Natural killer cell (primary cell): ENCODE measurements at regions not wholly inside any gene's neighbourhood (a gene's known extent, or its start where the extent isn't known, plus 50 kb on each side); places are given as distances from the start of the nearest gene placed in this dataset.

Experiments
- ATAC-seq, 3 donors: fragments of 150-1000 bp in 2 of 3; fragments of 200-7000 bp in 1 of 3; cut with Tn5 transposase; 1 replicate in 1 of 3; 2 replicates in 2 of 3; pipeline ENCODE4 v1.10.0; 2021; ENCODE audit warnings: mild to moderate bottlenecking in 2 of 3, moderate library complexity in 2 of 3
- DNase-seq, 2 donors: peaks; one replicate each; pipeline versions ENCODE4 v3.0.0 to v3.0.0-alpha.2; 2013 to 2021; ENCODE audit warnings: mixed read lengths in 1 of 2
- H3K27ac ChIP-seq: one replicate; pipeline ENCODE4 v1.5.1; 2013; ENCODE audit warnings: mild to moderate bottlenecking, low read length
- H3K27me3 ChIP-seq: one replicate; pipeline ENCODE4 v1.6.1; 2013; ENCODE audit warnings: low read length; ENCODE audit not compliant: control insufficient read depth, insufficient read depth
- H3K36me3 ChIP-seq: one replicate; pipeline ENCODE4 v1.6.1; 2013; ENCODE audit warnings: low read length; ENCODE audit not compliant: control insufficient read depth, insufficient read depth
- H3K4me1 ChIP-seq: one replicate; pipeline ENCODE4 v1.6.1; 2013; ENCODE audit warnings: low read length; ENCODE audit not compliant: control insufficient read depth, insufficient read depth
- H3K4me3 ChIP-seq: one replicate; pipeline ENCODE4 v1.5.1; 2013; ENCODE audit warnings: low read length
- H3K9me3 ChIP-seq: one replicate; pipeline ENCODE4 v1.6.1; 2013; ENCODE audit warnings: low read length; ENCODE audit not compliant: control insufficient read depth, insufficient read depth
- H3K27ac Mint-ChIP-seq, 2 donors: one replicate each; pipeline ENCODE4 v1.8.0; 2022; ENCODE audit warnings: mild to moderate bottlenecking in 2 of 2, mixed read lengths in 2 of 2, moderate library complexity in 1 of 2
- H3K27me3 Mint-ChIP-seq, 2 donors: one replicate each; pipeline ENCODE4 v1.8.0; 2022; ENCODE audit warnings: low read depth in 2 of 2, mixed read lengths in 2 of 2
- H3K36me3 Mint-ChIP-seq: one replicate; pipeline ENCODE4 v1.8.0; 2022; ENCODE audit warnings: mixed read lengths
- H3K4me1 Mint-ChIP-seq, 2 donors: one replicate each; pipeline ENCODE4 v1.8.0; 2022; ENCODE audit warnings: mixed read lengths in 2 of 2
- H3K4me3 Mint-ChIP-seq: one replicate; pipeline ENCODE4 v1.8.0; 2022; ENCODE audit warnings: mild to moderate bottlenecking, moderate library complexity, mixed read lengths
- H3K9me3 Mint-ChIP-seq, 2 donors: one replicate each; pipeline ENCODE4 v1.8.0; 2022; ENCODE audit warnings: mixed read lengths in 2 of 2
- CTCF ChIP-seq: fragments of 200-600 bp; IDR thresholded peaks from one replicate; pipeline ENCODE4 v1.8.0; 2022; ENCODE audit warnings: antibody characterized with exemption
- WGBS: methylation state at CpG from one replicate; pipeline ENCODE4 v1.1.7; 2013; ENCODE audit warnings: missing lambda C conversion rate; ENCODE audit not compliant: insufficient coverage; 5-methylcytosine and 5-hydroxymethylcytosine counted together
- intact Hi-C: fragments of 100-400 bp; cut with micrococcal nuclease; formaldehyde crosslinking; loops from one replicate; pipeline ENCODE4 v1.14.2; 2022

- Mint-ChIP-seq H3K27me3 (no peaks in the 10 kb centered on the region), H3K27ac (no peak overlapping the region), H3K4me3 (no peak overlapping the region), H3K4me1 (no peaks in the 10 kb centered on the region), H3K9me3 (peaks cover 8 to 12% of the 10 kb centered on the region in 2 donors), H3K36me3 (no peaks in the 10 kb centered on the region)
- ATAC-seq (no peak), DNase-seq (no peak)
- no peaks in the 10 kb centered on the region for H3K36me3 ChIP-seq
- no peak for TF ChIP-seq CTCF
- H3K9me3 ChIP-seq: no peaks in the 10 kb centered on the region
- no peak overlapping the region for H3K4me3 ChIP-seq
- no peak overlapping the region for H3K27ac ChIP-seq
- 90% methylated on average over 4 of the region's 4 CpGs for WGBS
- H3K4me1 ChIP-seq: no peaks in the 10 kb centered on the region
- no peaks in the 10 kb centered on the region for H3K27me3 ChIP-seq
- intact Hi-C loops: no loop called here
These were observed 89.8 kb upstream of the GNAI1 start for GRCh38 chr7:80044796-80045195.

GRCh38 chr7:80040752-80041151, 93.9 kb upstream of the GNAI1 start:
- peaks cover 8 to 12% of the 10 kb centered on the region in 2 donors for H3K9me3 Mint-ChIP-seq
- no peak overlapping the region for H3K4me3 Mint-ChIP-seq
- DNase-seq (no peak), ATAC-seq (no peak)
- intact Hi-C loops: no loop called here
- no peaks in the 10 kb centered on the region for H3K4me1 ChIP-seq
- no peak for TF ChIP-seq CTCF
- H3K27me3 Mint-ChIP-seq: no peaks in the 10 kb centered on the region
- H3K36me3 Mint-ChIP-seq: no peaks in the 10 kb centered on the region
- no peaks in the 10 kb centered on the region for H3K9me3 ChIP-seq
- no peaks in the 10 kb centered on the region for H3K4me1 Mint-ChIP-seq
- no peaks in the 10 kb centered on the region for H3K27me3 ChIP-seq
- no peak overlapping the region for H3K4me3 ChIP-seq
- 81% methylated on average over 3 of the region's 3 CpGs for WGBS
- no peaks in the 10 kb centered on the region for H3K36me3 ChIP-seq
- H3K27ac ChIP-seq: no peak overlapping the region
- no peak overlapping the region for H3K27ac Mint-ChIP-seq

- Histone ChIP-seq H3K4me1 (no peaks in the 10 kb centered on the region), H3K27me3 (no peaks in the 10 kb centered on the region), H3K36me3 (no peaks in the 10 kb centered on the region), H3K27ac (no peak overlapping the region), H3K9me3 (no peaks in the 10 kb centered on the region), H3K4me3 (no peak overlapping the region)
- ATAC-seq (no peak), DNase-seq (no peak)
- no peak for TF ChIP-seq CTCF
- no peak overlapping the region for H3K27ac Mint-ChIP-seq
- H3K4me1 Mint-ChIP-seq: no peaks in the 10 kb centered on the region
- H3K4me3 Mint-ChIP-seq: no peak overlapping the region
- H3K9me3 Mint-ChIP-seq: peaks cover 6 to 10% of the 10 kb centered on the region in 2 donors
- no peaks in the 10 kb centered on the region for H3K27me3 Mint-ChIP-seq
- 74% methylated on average over 2 of the region's 2 CpGs for WGBS
- no peaks in the 10 kb centered on the region for H3K36me3 Mint-ChIP-seq
- intact Hi-C loops: no loop called here
These were observed 94.3 kb upstream of the GNAI1 start for GRCh38 chr7:80040335-80040734.

- Mint-ChIP-seq H3K4me3 (no peak overlapping the region), H3K4me1 (no peaks in the 10 kb centered on the region), H3K27me3 (no peaks in the 10 kb centered on the region), H3K9me3 (peaks cover 9 to 10% of the 10 kb centered on the region in 2 donors), H3K36me3 (no peaks in the 10 kb centered on the region), H3K27ac (no peak overlapping the region)
- no peaks in the 10 kb centered on the region for H3K4me1 ChIP-seq
- H3K9me3 ChIP-seq: no peaks in the 10 kb centered on the region
- intact Hi-C loops: no loop called here
- no peaks in the 10 kb centered on the region for H3K36me3 ChIP-seq
- DNase-seq (no peak), ATAC-seq (no peak)
- no peak overlapping the region for H3K27ac ChIP-seq
- no peaks in the 10 kb centered on the region for H3K27me3 ChIP-seq
- WGBS: 82% methylated on average over 5 of the region's 5 CpGs
- no peak for TF ChIP-seq CTCF
- H3K4me3 ChIP-seq: no peak overlapping the region
These were observed 95.3 kb upstream of the GNAI1 start for GRCh38 chr7:80039251-80039884.
